OCI-LY3 (cell line): ENCODE measurements at regions not wholly inside any gene's neighbourhood (a gene's known extent, or its start where the extent isn't known, plus 50 kb on each side); places are given as distances from the start of the nearest gene placed in this dataset.

Source experiments
- H2AFZ ChIP-seq: fragments of 200-600, 300-600 bp; shearing (Covaris generic); 2 replicates; pipeline ENCODE4 v1.6.0; 2014; ENCODE audit warnings: antibody characterized with exemption, low read depth, low read length
- H3K27ac ChIP-seq: fragments of 200-600, 300-600 bp; sonication (generic); 2 replicates; pipeline ENCODE4 v1.5.1; 2014; ENCODE audit warnings: mild to moderate bottlenecking, low read length, moderate library complexity, mixed read lengths
- H3K27me3 ChIP-seq: fragments of 200-600, 300-600 bp; sonication (generic); 2 replicates; pipeline ENCODE4 v1.6.1; 2014; ENCODE audit warnings: low read depth, low read length, mixed read lengths
- H3K36me3 ChIP-seq: fragments of 200-600, 300-600 bp; sonication (generic); replicated peaks from 2 replicates; pipeline ENCODE3; 2014; ENCODE audit warnings: low read depth, low read length, mixed read lengths
- H3K4me1 ChIP-seq: fragments of 300-600, 200-600 bp; sonication (generic); 2 replicates; pipeline ENCODE4 v1.6.1; 2014; ENCODE audit warnings: low read length, mixed read lengths
- H3K4me2 ChIP-seq: fragments of 200-600, 300-600 bp; sonication (generic); 2 replicates; pipeline ENCODE4 v1.6.1; 2014; ENCODE audit warnings: low read length, mixed read lengths
- H3K4me3 ChIP-seq: fragments of 300-600, 200-600 bp; sonication (generic); 2 replicates; pipeline ENCODE4 v1.5.1; 2014; ENCODE audit warnings: antibody characterized with exemption, mild to moderate bottlenecking, low read length, moderate library complexity
- H3K79me2 ChIP-seq: fragments of 300-600, 200-600 bp; shearing (Covaris generic); 2 replicates; pipeline ENCODE4 v1.6.1; 2014; ENCODE audit warnings: mild to moderate bottlenecking, low read length, mixed read lengths
- H3K9ac ChIP-seq: fragments of 300-600, 200-600 bp; shearing (Covaris generic); 2 replicates; pipeline ENCODE4 v1.6.0; 2014; ENCODE audit warnings: mild to moderate bottlenecking, low read length, moderate library complexity
- H3K9me3 ChIP-seq: fragments of 200-600, 300-600 bp; shearing (Covaris generic); 2 replicates; pipeline ENCODE4 v1.6.1; 2014; ENCODE audit warnings: low read length, mixed read lengths; ENCODE audit not compliant: insufficient read depth
- H4K20me1 ChIP-seq: fragments of 200-600, 300-600 bp; sonication (generic); 2 replicates; pipeline ENCODE4 v1.6.1; 2016; ENCODE audit warnings: low read length, mixed read lengths; ENCODE audit not compliant: insufficient read depth
- EZH2phosphoT487 ChIP-seq: fragments of 200-600 bp; shearing (Covaris generic); IDR thresholded peaks from 2 replicates; pipeline ENCODE4 v1.6.1; 2018; ENCODE audit warnings: antibody characterized with exemption, mixed run types, low read depth
- TF ChIP-seq, protein P1 (sequence below): fragments of 200-600, 300-600 bp; sonication (generic); IDR thresholded peaks from 2 replicates; pipeline ENCODE4 v1.5.1; 2014; ENCODE audit warnings: antibody characterized with exemption, low read length, low read depth

DNA sequence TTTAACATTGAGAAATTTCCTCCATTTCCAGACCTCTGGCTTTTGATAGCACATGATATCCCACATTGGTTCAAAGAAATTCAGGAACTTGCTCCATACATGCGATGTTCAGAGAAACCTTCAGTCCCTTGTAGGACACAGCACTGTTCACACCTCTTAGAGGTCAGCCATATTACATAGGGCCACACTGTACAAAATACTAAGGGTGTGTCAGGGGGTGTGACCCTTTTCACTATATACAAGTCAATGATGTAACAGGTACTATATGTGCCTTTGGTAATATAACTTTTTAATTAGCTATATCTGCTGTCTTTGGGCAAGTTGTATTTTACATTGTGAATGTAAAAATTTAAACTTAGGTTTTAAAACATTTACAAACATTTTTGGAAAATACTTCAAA, 505.5 kb downstream of the ENC1 start:
- Histone ChIP-seq H2AFZ (no peak overlapping the region), H3K27ac (no peak overlapping the region), H3K27me3 (peaks cover 12% of the 10 kb centered on the region; the same call in 1 of the 2 replicates), H3K4me2 (no peak overlapping the region), H3K9ac (no peak overlapping the region), H4K20me1 (no peaks in the 10 kb centered on the region), H3K9me3 (no peaks in the 10 kb centered on the region), H3K4me3 (no peak overlapping the region), H3K36me3 (no peaks in the 10 kb centered on the region), H3K4me1 (no peaks in the 10 kb centered on the region), H3K79me2 (no peaks in the 10 kb centered on the region)
- no peak for TF ChIP-seq EZH2phosphoT487
- TF ChIP-seq, protein P1, sequence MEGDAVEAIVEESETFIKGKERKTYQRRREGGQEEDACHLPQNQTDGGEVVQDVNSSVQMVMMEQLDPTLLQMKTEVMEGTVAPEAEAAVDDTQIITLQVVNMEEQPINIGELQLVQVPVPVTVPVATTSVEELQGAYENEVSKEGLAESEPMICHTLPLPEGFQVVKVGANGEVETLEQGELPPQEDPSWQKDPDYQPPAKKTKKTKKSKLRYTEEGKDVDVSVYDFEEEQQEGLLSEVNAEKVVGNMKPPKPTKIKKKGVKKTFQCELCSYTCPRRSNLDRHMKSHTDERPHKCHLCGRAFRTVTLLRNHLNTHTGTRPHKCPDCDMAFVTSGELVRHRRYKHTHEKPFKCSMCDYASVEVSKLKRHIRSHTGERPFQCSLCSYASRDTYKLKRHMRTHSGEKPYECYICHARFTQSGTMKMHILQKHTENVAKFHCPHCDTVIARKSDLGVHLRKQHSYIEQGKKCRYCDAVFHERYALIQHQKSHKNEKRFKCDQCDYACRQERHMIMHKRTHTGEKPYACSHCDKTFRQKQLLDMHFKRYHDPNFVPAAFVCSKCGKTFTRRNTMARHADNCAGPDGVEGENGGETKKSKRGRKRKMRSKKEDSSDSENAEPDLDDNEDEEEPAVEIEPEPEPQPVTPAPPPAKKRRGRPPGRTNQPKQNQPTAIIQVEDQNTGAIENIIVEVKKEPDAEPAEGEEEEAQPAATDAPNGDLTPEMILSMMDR, result no peak

DNA sequence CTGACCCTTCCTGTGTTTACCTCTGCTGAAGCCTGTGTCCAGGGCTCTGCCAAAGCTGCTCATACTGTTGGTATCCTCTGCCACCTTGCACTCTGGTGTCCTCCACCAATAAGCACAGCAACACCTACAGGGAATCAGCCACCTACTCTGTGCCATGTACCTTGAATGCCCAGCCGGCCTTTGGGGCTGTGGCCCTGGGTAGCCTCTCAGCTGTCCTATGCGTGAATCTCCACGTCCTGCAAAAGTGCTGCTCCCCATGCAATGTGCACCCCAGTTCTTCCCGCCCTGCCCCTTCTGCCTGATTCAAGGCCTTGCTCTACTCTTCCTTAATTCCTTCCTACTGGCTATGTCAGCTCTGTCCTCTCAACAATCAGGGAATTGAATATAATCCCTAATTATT, 506.5 kb downstream of the ARHGEF28 start:
- Histone ChIP-seq H3K27ac (no peak overlapping the region), H3K79me2 (no peaks in the 10 kb centered on the region), H3K4me1 (no peaks in the 10 kb centered on the region), H4K20me1 (no peaks in the 10 kb centered on the region), H2AFZ (no peak overlapping the region), H3K9ac (no peak overlapping the region), H3K27me3 (peaks cover 6% of the 10 kb centered on the region; the same call in 1 of the 2 replicates), H3K4me2 (no peak overlapping the region), H3K4me3 (no peak overlapping the region), H3K36me3 (no peaks in the 10 kb centered on the region), H3K9me3 (no peaks in the 10 kb centered on the region)
- TF ChIP-seq EZH2phosphoT487, result no peak
- TF ChIP-seq, protein P1, result no peak

DNA sequence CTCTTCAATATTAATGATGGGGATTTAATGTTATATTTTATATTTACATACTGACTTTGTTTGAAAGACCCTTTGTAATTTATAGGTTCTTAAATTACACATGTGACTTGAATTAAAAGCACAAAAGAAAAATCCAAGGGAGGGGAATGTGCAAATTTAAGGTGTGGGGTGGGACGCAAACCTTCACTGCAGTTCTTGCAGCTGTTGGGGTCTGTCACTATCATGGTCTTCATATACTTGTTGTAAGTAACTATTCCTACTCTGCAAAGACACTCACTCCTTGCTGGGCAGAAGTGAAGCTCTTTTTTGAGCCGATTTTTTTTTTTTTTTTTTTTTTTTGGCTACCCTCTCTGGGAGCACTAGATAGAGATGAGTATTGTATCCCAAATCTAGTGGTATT, 505.3 kb downstream of the ARHGEF28 start:
- H3K4me1 ChIP-seq, result no peaks in the 10 kb centered on the region
- no peak overlapping the region for H2AFZ ChIP-seq
- H3K9ac ChIP-seq, result no peak overlapping the region
- TF ChIP-seq, protein P1, result no peak
- TF ChIP-seq EZH2phosphoT487, result no peak
- no peak overlapping the region for H3K4me2 ChIP-seq
- no peaks in the 10 kb centered on the region for H3K36me3 ChIP-seq
- H3K27ac ChIP-seq, result no peak overlapping the region
- no peaks in the 10 kb centered on the region for H3K79me2 ChIP-seq
- no peak overlapping the region for H3K4me3 ChIP-seq
- H3K27me3 ChIP-seq, result no peaks in the 10 kb centered on the region
- H4K20me1 ChIP-seq, result no peaks in the 10 kb centered on the region
- H3K9me3 ChIP-seq, result no peaks in the 10 kb centered on the region

GRCh38 chr5:74130155-74130897, 504.3 kb downstream of the ARHGEF28 start:
- TF ChIP-seq, protein P1, result no peak
- no peak for TF ChIP-seq EZH2phosphoT487
- Histone ChIP-seq H3K79me2 (no peaks in the 10 kb centered on the region), H3K36me3 (no peaks in the 10 kb centered on the region), H3K27me3 (no peaks in the 10 kb centered on the region), H3K27ac (no peak overlapping the region), H3K4me3 (no peak overlapping the region), H4K20me1 (no peaks in the 10 kb centered on the region), H3K9ac (no peak overlapping the region), H3K4me1 (no peaks in the 10 kb centered on the region), H3K9me3 (no peaks in the 10 kb centered on the region), H3K4me2 (no peak overlapping the region), H2AFZ (no peak overlapping the region)
